ENCODE measurements at regions not wholly inside any gene's neighbourhood (a gene's known extent, or its start where the extent isn't known, plus 50 kb on each side); places are given as distances from the start of the nearest gene placed in this dataset.

- TF ChIP-seq EZH2 (IDR thresholded peaks at IDR 0.05; ENCODE audit: borderline replicate concordance, low read depth, low read length, severe bottlenecking) (no peak), CTCF (IDR thresholded peaks at IDR 0.05; ENCODE audit: borderline replicate concordance, extremely low read depth, low read length, poor library complexity, severe bottlenecking) (no peak)
- Histone ChIP-seq H3K79me2 (ENCODE audit: insufficient read depth, low read length) (no peaks in the 10 kb centered on the region), H3K36me3 (ENCODE audit: insufficient read depth, low read length) (no peaks in the 10 kb centered on the region), H3K27ac (ENCODE audit: low read length) (no peak overlapping the region), H2AFZ (ENCODE audit: low read depth, low read length) (no peak overlapping the region), H3K27me3 (ENCODE audit: insufficient read depth, low read length, poor library complexity) (no peaks in the 10 kb centered on the region), H3K9ac (ENCODE audit: low read depth, low read length) (no peak overlapping the region), H3K4me1 (ENCODE audit: insufficient read depth, low read length) (no peaks in the 10 kb centered on the region), H3K9me3 (ENCODE audit: insufficient read depth, low read length, severe bottlenecking) (no peaks in the 10 kb centered on the region), H4K20me1 (ENCODE audit: insufficient read depth, low read length) (no peaks in the 10 kb centered on the region), H3K4me3 (ENCODE audit: low read depth in 1 of 2, low read length in 2 of 2) (no peak overlapping the region), H3K4me2 (ENCODE audit: insufficient read depth, low read length) (no peak overlapping the region)
- no peak for ATAC-seq (ENCODE audit: insufficient read depth, low read depth)
- no peak for DNase-seq
These were observed 183.4 kb downstream of the ERMARD start for GRCh38 chr6:169934699-169935347.

- no peak for ATAC-seq (ENCODE audit: insufficient read depth, low read depth)
These were observed 182.6 kb downstream of the ERMARD start for GRCh38 chr6:169933839-169934698.

GRCh38 chr6:169933251-169933821, 181.9 kb downstream of the ERMARD start:
- no peak overlapping the region for H3K4me3 ChIP-seq (ENCODE audit: low read depth in 1 of 2, low read length in 2 of 2)
- no peak overlapping the region for H3K27ac ChIP-seq (ENCODE audit: low read length)
- no peaks in the 10 kb centered on the region for H3K79me2 ChIP-seq (ENCODE audit: insufficient read depth, low read length)
- no peaks in the 10 kb centered on the region for H4K20me1 ChIP-seq (ENCODE audit: insufficient read depth, low read length)
- DNase-seq = no peak
- no peak for TF ChIP-seq CTCF (IDR thresholded peaks at IDR 0.05; ENCODE audit: borderline replicate concordance, extremely low read depth, low read length, poor library complexity, severe bottlenecking)
- TF ChIP-seq EZH2 (IDR thresholded peaks at IDR 0.05; ENCODE audit: borderline replicate concordance, low read depth, low read length, severe bottlenecking) = no peak
- no peak overlapping the region for H3K4me2 ChIP-seq (ENCODE audit: insufficient read depth, low read length)
- no peaks in the 10 kb centered on the region for H3K4me1 ChIP-seq (ENCODE audit: insufficient read depth, low read length)
- H3K27me3 ChIP-seq (ENCODE audit: insufficient read depth, low read length, poor library complexity) = no peaks in the 10 kb centered on the region
- no peak overlapping the region for H2AFZ ChIP-seq (ENCODE audit: low read depth, low read length)
- H3K9me3 ChIP-seq (ENCODE audit: insufficient read depth, low read length, severe bottlenecking) = peaks cover 7% of the 10 kb centered on the region
- no peak overlapping the region for H3K9ac ChIP-seq (ENCODE audit: low read depth, low read length)
- no peak for ATAC-seq (ENCODE audit: insufficient read depth, low read depth)
- H3K36me3 ChIP-seq (ENCODE audit: insufficient read depth, low read length) = no peaks in the 10 kb centered on the region

More at GRCh38 chr6:169933839-169934698, 182.6 kb downstream of the ERMARD start:
- no peaks in the 10 kb centered on the region for H3K4me1 ChIP-seq (ENCODE audit: insufficient read depth, low read length)
- no peak overlapping the region for H3K4me2 ChIP-seq (ENCODE audit: insufficient read depth, low read length)
- DNase-seq = no peak
- no peak overlapping the region for H2AFZ ChIP-seq (ENCODE audit: low read depth, low read length)
- no peak overlapping the region for H3K9ac ChIP-seq (ENCODE audit: low read depth, low read length)
- no peak overlapping the region for H3K27ac ChIP-seq (ENCODE audit: low read length)
- no peak overlapping the region for H3K4me3 ChIP-seq (ENCODE audit: low read depth in 1 of 2, low read length in 2 of 2)
- H3K79me2 ChIP-seq (ENCODE audit: insufficient read depth, low read length) = no peaks in the 10 kb centered on the region
- H3K9me3 ChIP-seq (ENCODE audit: insufficient read depth, low read length, severe bottlenecking) = peaks cover 2% of the 10 kb centered on the region
- H3K36me3 ChIP-seq (ENCODE audit: insufficient read depth, low read length) = no peaks in the 10 kb centered on the region
- no peaks in the 10 kb centered on the region for H3K27me3 ChIP-seq (ENCODE audit: insufficient read depth, low read length, poor library complexity)
- TF ChIP-seq CTCF (IDR thresholded peaks at IDR 0.05; ENCODE audit: borderline replicate concordance, extremely low read depth, low read length, poor library complexity, severe bottlenecking) (no peak), EZH2 (IDR thresholded peaks at IDR 0.05; ENCODE audit: borderline replicate concordance, low read depth, low read length, severe bottlenecking) (no peak)
- no peaks in the 10 kb centered on the region for H4K20me1 ChIP-seq (ENCODE audit: insufficient read depth, low read length)

Data from DND-41 (cell line).